Prostate gland (tissue), 2 donors: ENCODE measurements at regions not wholly inside any gene's neighbourhood (a gene's known extent, or its start where the extent isn't known, plus 50 kb on each side); places are given as distances from the start of the nearest gene placed in this dataset.

Experiments used
- CTCF ChIP-seq, 4 experiments: fragments of 200-600 bp in 2 of 4; fragments of 450-650 bp in 2 of 4; sonication (generic) in 2 of 4; IDR thresholded peaks; 1 replicate in 3 of 4; 2 replicates in 1 of 4; pipeline ENCODE4 v1.5.1; 2016 to 2019; ENCODE audit warnings: antibody characterized with exemption in 4 of 4, mild to moderate bottlenecking in 2 of 4, moderate library complexity in 2 of 4
- POLR2AphosphoS5 ChIP-seq: sonication (generic); formaldehyde crosslinking; IDR thresholded peaks from one replicate; pipeline ENCODE4 v1.6.1; 2017; ENCODE audit warnings: antibody characterized with exemption

DNA sequence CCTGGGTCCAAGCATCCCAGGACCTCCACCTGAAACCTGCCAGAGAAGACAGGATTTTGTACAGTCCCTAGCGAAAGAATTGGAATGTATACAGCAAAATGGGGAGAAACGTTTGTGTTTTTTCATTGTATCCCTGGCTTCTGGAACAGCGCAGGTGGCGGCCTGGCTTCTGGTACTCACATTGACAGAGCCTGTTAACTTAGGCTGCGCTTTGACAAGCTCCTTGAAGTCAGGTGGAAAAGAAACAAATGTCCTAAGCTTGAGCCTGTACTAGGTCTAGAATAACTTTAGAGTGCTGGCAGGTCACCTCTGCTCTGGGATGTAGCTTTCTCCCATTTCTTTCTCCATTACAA is 343.7 kb upstream of the KLF3 start:
- TF ChIP-seq CTCF (IDR thresholded peaks at IDR 0.05) (no peak), POLR2AphosphoS5 (no peak)
